ENCODE measurements at regions not wholly inside any gene's neighbourhood (a gene's known extent, or its start where the extent isn't known, plus 50 kb on each side); places are given as distances from the start of the nearest gene placed in this dataset.

DNA sequence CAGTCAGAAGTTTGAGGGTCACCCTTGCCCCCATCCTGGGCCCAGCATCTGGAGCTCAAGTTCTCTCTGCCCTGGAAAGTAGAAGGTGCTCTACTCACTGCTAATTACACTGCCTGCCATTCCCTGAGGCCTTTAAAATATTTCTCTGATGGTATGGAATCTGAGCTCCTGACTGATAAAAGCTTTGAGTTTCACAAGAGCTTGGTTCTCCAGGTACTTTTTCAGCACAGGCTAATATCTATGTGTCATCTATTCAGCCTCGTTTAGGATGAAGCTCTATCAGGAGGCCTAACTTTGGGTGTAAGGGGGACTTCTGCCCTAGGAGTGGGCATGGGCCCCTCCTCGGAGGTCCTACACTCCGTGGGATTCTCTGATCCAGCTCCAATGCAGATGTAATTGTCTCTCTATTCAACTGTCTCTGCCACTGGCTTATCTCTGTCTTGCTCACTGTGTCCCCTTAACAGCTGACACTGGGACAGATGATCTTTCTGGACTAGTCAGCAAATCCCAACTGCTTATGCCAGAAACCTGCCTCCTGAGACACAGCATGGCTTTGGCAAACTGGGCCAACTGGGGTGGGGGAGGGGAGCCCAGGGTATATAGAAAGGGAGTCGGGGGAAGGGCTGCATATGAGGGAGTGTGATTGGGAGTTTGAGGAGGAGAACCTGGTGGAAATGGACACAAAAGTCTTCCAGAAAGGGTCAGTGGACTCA lies 104.2 kb upstream of the GADD45A start:
- TF ChIP-seq TAF1 (IDR thresholded peaks at IDR 0.05; ENCODE audit: low read depth, low read length): no peak
- no peak for TF ChIP-seq POLR2AphosphoS5 (IDR thresholded peaks at IDR 0.05; ENCODE audit: low read depth, low read length)
- TF ChIP-seq POLR2A (IDR thresholded peaks at IDR 0.05; ENCODE audit: low read depth, low read length): no peak
- TF ChIP-seq SPI1 (IDR thresholded peaks at IDR 0.05; ENCODE audit: low read depth, low read length): no peak

Measured in GM12891 (cell line).